Hippocampal formation (tissue), 2 donors: ENCODE measurements at regions not wholly inside any gene's neighbourhood (a gene's known extent, or its start where the extent isn't known, plus 50 kb on each side); places are given as distances from the start of the nearest gene placed in this dataset.
"Not testable (repeated sequence)": the region's sequence is repeated elsewhere in the genome, so short reads cannot be mapped to it uniquely, and the experiment has no call there.

Source experiments
- DNase-seq, 2 donors: peaks; one replicate each; lab custom pipeline; 2025; lab: John Stamatoyannopoulos, UW

- no peak for DNase-seq
Measured at GRCh38 chr13:84200971-84201370, 318.7 kb upstream of the SLITRK1 start.

DNA sequence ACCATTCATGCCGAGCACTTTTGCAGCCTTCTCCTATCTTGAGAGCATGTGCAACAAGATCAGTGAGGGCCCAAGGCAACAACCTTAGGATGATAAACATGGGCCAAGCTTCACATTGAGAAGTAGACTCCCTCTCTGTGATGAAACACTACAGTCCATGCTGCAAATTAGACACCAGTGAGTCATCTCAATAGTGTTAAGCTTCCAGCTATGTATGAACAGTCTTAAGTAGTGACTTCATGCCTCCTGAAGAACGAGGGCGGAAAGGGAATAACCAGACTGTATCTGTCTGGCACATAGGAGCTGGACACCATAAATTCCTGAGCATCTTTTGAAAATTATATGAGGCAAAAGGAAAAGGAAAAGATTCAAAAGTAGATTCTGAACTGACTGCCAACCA, 309.9 kb upstream of the SLITRK1 start:
- DNase-seq = no peak

DNA sequence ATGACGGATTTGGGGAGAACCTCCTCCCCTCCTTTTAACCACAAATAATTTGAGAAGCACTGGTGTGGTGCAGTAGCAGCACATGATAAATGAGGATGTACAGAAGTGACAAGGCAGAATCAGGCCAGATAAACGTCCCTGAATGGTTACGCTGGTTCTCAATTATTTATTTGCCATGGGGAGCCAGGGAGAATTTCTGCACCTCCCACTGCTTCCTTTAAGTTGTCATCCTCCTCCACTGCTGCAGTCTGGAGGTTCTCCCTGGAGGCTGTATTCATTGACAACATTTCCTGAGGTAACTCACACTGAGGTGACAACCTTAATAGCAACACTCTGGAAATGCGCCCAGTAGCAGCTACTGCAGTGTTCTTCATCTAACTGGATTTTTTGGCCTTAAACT, 308.9 kb upstream of the SLITRK1 start:
- no peak for DNase-seq

- no peak for DNase-seq
Measured at GRCh38 chr13:84187626-84188025, 305.4 kb upstream of the SLITRK1 start.

DNA sequence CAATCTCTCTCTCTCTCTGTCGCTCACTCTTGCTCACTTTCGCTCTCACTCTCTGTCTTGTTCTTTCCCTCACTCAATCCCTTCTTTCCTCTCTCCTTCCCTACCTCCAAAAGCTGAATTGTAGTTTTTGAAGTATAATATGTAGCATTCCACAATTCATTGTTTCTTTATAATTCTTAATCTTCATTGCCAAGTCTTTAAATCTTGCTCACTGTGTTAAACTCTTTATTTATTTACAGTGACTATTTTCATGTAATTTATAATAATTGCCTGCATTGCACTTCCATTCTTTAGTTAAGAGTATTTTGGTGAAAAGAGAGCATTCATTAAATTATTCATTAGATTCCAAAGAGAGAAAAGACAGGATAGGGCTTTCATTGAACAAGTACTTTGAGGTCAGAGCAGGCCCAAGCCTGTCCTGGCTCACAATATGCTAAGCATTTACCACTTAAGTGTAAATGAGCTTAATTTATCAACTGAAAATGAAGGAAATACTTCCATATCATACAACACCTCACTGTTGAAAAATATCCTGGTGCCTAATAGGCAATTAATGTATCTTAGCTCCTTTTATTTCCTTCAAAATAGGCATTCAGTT, 257.4 kb upstream of the SLITRK1 start:
- no peak for DNase-seq

DNA sequence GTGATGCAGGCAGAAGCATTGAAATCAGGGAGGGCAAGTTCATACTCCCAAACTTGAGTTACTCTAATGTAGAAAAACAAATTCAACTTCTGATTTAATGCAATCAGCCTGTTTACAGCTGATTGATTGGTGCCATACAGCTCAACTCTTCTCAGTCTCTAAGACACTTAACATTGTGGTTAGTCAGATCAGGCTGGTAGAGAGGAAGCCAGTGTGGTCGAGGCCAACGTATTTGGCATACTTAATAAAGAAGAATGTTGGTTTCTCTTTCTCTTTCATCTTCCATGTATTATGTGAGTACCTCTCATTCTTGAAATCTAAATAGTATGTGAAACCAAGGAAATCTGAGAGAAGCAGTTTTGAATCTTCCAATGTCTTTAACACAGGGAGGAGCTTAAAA, 255.0 kb upstream of the SLITRK1 start:
- no peak for DNase-seq

GRCh38 chr13:84136582-84136981, 254.3 kb upstream of the SLITRK1 start:
- DNase-seq = no peak

GRCh38 chr13:84132491-84132890, 250.2 kb upstream of the SLITRK1 start:
- no peak for DNase-seq

DNA sequence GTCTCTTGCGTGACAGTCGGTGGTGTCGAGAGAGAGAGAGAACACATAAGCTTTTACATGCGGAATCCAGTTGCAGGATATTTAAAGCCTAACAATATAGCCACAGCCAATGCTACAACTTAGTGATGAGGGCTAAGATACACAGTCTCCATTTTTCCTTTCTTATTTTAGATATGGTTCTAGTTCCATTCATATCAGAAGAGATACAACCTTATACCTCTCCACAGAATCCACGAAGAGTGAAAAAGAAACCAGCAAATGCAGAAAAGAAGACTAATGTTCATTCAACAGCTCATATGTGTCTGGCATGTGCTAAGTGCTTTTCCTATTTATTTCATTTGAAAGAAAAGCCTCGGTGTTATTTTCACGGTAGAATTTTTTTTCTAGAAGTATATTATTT, 249.0 kb upstream of the SLITRK1 start:
- no peak for DNase-seq

DNA sequence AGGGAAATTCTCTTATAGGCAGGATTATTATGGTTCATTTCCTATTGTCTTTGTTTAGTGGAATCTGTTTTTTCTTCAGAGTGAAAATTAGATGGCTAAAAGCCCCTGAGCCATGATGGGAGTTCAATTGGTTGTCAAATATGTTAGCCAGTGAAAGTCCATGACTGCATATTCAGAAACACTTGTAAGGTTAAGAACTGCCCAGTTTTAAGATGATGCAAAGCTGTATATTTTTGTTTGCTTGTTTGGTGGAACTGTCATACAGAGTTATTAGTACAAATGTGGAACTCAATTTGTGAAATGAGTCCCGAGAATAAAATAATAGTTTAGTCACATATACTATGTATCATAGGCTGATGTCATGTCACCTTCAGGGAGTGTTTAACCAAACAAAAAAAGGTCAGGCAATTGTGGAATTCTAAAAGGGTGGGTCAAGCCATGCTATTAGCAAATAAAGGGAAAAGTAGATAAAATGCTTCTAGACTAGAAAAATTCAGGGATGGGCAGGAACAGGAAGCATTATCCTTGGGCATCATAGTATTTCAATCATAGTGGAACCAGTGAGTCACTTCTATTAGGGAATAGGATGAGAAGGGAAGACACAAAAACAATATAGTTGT, 248.3 kb upstream of the SLITRK1 start:
- DNase-seq = no peak

GRCh38 chr13:84129966-84130365, 247.7 kb upstream of the SLITRK1 start:
- DNase-seq = no peak

DNA sequence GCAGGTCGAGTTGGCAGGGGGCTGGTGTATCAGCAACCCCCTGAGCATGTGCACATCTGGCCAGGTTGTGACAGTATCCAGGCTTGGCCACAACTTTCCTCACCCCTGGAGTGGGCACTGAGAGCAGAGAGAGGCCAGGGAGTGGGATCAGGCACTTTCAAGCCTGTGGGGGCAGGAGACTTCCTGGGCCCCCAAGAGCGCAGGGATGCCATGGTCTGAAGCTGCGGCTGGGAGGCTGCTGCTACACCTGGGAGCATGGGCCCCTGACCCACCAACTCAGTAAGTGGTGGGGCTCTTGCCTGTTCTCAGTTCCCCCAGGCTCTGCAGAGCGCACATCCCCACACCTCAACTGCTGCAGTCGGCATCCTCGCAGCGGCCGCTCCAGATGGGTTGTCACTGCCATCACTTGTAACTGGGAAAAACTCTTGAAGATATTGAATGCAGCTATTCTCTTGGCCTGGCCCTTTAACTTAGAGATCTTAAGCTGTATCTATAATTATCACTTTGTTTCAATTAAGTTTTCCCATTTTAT, 245.4 kb upstream of the SLITRK1 start:
- DNase-seq = no peak

- no peak for DNase-seq
Measured at GRCh38 chr13:84126671-84127171, 244.4 kb upstream of the SLITRK1 start.

DNA sequence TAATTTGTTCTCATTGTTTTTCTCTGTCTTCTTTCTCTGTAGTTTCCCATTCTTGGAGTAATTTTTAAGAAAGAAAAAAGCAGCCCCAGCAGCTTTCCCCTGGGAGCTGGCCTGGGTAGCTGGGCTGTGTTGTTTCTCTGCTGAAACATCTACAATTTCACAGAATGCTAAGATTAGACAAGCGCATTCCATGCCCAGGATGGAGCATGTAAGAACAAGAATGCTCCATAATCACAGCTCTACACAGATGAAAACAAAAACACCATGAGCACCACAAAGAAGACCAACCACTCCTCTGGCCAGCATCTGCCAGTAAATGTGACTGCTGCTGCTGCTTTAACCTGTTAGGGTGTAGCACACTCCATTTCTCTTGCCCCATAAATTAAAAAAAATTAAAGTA, 239.2 kb upstream of the SLITRK1 start:
- DNase-seq = no peak

GRCh38 chr13:84118839-84119409, 236.7 kb upstream of the SLITRK1 start:
- no peak for DNase-seq

DNA sequence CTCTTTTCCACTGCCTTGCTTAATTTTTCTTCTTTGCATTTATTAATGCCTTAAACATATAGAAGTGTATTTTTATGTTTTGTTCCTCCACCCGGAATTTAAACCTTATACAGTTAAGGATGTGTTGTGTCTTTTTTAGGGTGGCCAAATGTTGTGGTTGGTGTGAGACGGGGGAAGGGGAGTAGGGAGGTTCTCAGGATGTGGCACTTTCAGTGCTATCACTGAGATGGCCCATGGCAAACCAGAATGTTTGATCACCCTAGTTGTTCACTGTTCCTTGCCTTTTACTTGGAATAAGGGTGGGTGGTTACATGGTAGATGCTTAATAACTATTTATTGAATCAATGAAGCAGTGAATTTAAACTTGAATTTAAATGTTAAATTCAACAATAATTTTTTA, 216.0 kb upstream of the SLITRK1 start:
- no peak for DNase-seq

- no peak for DNase-seq
Measured at GRCh38 chr13:84097148-84097547, 214.9 kb upstream of the SLITRK1 start.

DNA sequence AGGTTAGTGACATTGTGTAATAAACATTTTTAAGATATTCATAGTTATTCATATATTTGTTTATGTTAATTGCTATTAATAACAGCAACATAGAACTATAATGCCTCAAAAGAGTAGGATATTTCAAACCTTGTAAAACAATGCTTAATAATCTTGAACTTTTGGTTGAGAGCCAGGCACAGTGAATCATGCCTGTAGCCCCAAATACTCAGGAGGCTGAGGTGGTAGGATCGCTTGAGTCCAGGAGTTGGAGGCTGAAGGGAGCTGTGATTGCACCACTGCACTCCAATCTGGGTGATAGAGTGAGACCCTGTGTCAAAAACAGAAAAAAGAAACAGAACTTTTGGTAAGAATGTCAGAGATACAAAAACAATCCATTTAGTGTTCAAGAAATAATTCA, 213.9 kb upstream of the SLITRK1 start:
- no peak for DNase-seq

DNA sequence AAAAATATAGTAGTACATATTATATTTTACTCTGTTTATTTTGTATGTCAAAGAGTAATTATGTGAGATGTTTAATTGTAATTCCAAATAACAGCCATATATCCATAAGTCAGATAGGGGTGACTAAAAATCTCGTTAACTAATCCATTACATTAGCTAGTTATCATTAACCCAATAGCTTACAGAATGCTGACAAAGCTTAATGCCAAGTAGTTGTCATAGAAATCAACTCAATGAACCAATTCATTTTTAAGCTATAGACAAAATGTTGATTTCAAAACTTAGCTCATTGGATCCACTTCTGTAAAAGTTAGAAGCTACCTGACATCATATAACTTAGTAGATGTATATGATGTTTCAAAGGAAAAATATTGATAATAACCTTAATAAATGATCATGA, 206.7 kb upstream of the SLITRK1 start:
- no peak for DNase-seq

DNA sequence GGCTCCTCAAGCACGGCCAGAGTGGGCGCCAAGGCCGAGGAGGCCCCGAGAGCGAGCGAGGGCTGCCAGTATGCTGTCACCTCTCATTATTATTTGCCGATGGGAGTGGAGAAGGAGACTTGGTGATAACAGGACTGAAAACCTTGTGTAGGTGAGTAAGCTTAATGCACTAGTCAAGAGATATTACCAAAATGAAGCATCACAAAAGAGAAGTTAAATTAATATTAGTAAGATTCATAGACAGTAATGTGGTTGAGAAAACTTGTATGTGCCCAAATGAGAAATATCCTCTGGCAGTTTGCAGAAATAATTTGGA, 204.5 kb upstream of the SLITRK1 start:
- no peak for DNase-seq

DNA sequence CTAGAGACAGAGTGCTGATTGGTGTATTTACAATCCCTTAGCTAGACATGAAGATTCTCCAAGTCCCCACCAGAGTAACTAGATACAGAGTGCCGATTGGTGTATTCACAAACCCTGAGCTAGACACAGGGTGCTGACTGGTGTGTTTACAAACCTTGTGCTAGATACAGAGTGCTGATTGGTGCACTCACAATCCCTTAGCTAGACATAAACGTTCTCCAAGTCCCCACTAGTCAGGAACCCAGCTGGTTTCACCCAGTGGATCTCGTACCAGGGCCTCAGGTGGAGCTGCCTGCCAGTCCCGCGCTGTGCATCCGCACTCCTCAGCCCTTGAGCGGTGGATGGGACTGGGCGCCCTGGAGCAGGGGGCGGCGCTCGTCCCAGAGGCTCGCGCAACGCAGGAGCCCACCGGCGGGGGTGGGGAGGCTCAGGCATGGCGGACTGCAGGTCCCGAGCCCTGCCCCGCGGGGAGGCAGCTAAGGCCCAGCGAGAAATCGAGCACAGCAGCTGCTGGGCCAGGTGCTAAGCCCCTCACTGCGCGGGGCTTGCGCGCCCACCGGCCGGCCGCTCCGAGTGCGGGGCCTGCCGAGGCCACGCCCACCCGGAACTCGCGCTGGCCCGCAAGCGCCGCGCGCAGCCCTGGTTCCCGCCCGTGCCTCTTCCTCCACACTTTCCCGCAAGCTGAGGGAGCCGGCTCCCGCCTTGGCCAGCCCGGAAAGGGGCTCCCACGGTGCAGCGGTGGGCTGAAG, 204.0 kb upstream of the SLITRK1 start:
- not testable (repeated sequence) for DNase-seq

- no peak for DNase-seq
Measured at GRCh38 chr13:84082462-84082861, 200.2 kb upstream of the SLITRK1 start.
